Left renal cortex interstitium (tissue), 4 donors: ENCODE measurements at regions not wholly inside any gene's neighbourhood (a gene's known extent, or its start where the extent isn't known, plus 50 kb on each side); places are given as distances from the start of the nearest gene placed in this dataset.

Source experiments
- DNase-seq, 4 donors: peaks; one replicate each; pipeline ENCODE4 v3.0.0-alpha.2; 2013; ENCODE audit warnings: low read depth in 4 of 4, low spot score in 2 of 4, missing footprints in 1 of 4

DNA sequence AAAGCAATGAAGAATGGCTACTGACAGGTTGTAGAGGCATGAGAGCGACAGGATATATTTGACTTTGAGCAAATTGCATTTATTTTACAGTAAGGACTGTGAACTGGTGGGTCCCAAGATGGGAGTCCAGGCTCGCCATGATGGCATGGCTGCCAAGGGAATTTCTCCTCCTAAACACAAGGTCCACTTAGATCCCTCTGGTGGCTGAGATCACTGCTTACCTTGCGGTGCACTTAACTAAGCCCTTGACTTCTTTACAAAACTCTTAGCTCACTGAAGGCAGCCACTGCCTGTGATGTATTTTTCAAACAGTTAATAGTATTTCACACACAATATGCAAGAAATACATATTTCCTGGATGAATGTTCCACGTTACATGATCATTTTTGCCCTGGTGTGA is 50.3 kb upstream of the SORBS2 start:
- no peak for DNase-seq

DNA sequence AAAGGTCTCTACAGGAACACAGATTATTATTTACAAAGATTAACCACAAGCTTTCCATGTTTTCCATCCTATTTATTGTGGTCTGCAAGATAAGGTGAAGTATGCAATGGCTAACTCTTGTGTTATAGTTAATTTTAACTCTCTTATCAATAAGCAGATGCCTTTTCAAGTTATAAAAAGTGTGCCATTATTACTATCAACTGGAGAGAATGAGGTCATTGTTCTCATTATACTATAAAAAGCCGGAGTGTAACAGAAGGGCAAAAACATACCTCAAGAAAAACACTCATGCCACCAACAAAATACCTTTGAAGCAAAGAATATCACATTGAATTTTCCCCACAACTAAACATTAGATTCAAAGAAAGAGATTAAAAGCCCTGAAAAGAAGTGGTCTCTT is 52.0 kb upstream of the SORBS2 start:
- DNase-seq, result no peak

DNA sequence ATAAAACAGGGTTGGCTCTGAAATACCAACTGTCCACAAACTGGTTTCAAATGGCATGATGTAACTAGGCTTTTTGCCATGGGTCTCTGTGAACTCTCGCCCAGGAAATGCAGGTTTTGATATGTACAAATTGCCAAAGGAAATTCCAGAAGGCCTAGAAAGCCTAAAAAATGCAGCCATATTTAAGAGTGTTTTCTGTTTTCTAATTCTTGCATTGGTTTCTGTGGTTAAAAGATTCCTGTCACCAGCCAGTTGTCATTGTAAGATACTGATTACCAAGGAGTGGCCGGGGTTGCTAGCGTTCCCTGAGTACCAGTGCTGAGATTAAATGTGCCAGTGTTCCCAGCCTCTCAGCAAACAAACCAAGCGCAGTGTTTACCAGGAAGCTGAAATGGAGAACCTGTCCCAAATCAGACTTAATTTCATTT is 53.9 kb upstream of the SORBS2 start:
- DNase-seq, result no peak

DNA sequence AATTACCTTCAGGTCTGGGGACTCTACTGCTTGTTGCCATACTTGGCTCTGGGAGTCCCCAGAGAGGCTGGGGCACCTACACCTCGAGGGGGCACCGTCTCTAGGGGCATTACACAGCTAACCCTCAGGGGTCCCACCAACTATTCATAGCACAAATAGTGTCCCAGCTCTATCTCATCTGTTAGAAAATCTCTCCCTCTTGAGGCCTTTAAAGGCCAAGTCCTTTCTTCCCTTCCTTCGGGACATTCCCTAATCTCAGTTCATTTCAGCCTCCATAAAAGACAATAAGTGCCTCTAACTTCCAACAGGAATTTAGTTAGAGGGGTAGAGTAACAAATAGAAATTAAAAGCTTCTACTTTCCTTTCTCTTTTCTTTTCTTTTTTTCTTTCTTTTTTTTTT is 55.8 kb upstream of the SORBS2 start:
- DNase-seq, result no peak

DNA sequence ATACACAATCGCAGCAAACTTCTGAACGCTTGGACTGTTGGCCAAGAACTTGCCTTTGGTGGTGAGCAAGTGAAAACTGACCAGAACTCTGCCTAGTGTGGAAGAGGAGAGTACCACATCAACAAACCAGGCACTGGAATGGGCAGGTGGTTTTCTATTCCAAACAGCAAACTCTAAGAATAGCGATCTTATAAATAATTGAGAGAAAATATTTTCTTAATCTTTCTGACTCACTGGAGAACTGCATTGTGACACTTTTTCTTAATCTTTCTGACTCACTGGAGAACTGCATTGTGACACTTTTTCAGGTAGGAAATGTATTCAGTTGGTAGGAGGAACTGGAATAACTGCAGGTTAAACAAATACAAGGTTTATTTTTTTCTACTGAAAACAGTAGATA is 57.0 kb upstream of the SORBS2 start:
- DNase-seq, result no peak

DNA sequence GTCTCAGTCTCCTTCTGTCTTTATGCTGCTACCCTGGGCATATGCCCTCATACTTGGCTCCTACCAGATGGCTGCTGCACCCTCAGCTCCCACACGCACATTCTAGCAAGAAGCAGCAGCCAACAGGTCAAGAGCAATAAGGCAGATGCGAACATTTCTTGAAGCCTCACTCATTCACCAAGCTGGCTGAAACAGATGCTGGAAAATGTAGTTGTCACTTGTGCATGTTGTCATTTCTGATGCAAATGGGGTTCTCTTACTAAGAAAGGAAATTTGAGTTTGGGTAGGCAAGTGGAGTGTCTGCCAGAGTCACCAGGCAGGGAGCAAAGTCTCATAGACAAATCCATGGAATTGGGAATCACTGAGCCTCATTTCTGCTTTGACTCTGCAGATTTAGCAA is 57.4 kb upstream of the SORBS2 start:
- DNase-seq, result no peak

DNA sequence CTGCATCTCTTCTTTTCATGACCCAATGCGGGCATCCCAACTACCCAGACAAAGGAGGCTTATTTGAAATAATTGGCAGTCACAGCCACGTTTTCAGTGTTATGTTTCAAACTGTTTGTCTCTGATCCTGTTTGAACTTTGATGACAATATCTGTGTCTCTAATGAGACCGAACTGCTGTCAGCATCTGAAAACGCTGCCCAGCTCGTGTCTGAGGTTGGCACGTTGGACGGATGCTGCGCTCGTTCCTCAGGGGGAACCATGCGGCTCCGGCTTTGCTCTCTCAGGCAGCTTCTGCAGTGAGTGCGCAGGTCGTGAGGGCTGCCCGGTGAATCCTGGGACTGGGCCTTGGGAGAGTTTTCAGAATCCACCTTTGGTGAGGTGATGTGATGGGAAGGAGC is 58.4 kb upstream of the SORBS2 start:
- no peak for DNase-seq

DNA sequence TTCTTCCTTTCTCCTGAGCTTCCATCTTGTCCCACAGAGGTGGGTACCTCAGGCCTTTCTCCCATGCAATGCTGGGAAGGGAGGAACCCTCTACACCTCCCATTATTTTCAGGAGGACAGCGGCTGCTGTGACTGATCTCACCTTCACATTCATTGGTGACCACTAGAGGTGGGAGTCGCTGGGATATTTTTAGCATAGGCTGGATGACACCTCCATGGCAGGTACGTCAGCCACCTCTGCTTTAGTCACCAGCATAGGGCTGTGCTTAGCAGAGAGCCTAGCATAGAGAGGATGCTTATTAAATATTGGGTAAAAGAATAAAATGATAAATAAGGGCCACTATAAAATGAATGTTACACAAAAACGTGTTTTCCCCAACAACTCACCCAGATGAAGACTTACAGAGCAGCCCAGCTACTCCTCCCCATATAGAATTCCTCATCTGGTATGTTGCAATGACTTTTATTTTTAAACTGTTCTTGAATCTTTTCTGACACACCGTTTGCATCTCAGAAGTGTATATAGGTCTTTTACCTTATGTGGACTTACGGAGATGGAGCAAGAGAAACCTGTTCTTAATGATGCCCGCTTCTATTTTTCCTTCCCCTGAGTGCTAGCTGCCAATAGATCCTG is 60.9 kb upstream of the SORBS2 start:
- DNase-seq, result no peak

DNA sequence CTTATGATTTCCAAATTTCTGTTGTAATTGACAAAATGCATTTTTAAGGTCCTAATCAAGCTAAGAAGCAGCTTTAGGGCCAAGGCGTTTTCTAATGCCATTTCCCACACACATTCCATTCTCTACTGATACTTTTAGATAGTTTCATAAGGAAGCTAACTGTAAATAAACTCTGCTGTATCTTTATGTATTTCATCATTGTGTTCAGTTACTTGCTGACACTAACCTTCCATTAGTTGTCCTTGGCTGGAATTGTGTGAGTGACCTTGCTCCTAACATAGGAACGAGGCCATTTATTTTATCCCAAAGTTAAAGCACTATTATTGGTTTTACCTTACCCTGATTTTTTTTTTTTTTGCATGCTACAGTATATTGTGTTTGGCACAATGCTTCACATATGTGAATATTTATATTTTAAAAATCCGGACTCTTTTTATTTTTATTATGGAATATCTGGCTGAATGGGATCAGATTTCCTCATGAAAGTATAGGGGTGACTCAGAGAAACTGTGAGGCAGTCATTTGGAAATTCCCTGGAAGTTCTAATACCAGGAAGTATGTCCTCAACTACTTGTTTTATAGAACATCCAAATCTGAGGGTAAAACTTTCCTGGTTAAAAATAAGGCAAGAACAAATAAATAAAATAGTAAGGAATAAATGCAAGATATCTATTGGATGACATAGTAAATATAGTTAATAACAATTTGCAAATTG is 62.7 kb upstream of the SORBS2 start:
- no peak for DNase-seq

DNA sequence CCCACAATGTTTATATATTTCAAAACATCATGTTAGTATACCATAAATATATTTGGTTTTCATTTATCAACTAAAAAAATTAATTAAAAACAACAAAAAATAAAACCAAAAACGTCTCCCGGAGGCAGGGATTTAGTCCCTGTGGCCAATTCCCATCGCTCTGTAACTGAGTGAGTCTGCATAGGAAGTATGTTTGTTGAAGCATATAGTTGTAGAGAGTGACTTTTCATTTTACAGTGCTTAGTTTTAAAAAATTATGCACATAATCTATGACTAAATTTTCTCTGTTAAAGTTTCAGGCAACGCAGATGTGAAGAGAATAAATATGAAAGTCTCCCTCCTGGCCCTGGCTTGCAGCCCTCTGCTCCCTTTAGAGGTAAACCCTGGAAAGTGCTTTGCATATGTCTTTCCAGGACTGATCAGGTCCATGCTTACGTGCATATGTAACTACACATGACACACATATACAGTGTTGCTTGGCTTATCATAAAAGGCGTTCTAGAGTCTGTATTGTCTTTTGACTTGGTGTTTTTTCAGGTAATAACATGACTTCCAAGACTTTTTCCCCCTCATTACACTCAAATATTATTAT is 63.4 kb upstream of the SORBS2 start:
- DNase-seq, result no peak

DNA sequence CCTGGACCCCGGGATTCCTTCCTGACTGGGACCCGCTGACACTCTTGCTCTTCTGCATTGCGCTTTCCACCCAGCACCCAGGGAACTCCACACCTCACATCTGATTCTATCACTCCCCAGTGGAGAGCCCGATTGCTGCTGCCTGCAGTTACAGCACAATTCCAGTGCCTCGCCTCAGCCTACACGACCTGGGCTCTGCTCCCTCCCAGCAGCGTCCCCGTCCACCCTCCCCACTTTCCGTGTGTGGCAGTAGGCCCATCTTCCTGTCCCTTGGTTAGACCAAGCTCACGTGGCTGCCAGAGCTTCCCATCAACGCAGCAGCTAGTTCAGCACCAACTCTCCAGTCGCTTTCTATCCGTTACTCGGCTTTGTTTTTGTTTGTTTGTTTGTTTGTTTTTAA is 66.6 kb upstream of the SORBS2 start:
- no peak for DNase-seq

DNA sequence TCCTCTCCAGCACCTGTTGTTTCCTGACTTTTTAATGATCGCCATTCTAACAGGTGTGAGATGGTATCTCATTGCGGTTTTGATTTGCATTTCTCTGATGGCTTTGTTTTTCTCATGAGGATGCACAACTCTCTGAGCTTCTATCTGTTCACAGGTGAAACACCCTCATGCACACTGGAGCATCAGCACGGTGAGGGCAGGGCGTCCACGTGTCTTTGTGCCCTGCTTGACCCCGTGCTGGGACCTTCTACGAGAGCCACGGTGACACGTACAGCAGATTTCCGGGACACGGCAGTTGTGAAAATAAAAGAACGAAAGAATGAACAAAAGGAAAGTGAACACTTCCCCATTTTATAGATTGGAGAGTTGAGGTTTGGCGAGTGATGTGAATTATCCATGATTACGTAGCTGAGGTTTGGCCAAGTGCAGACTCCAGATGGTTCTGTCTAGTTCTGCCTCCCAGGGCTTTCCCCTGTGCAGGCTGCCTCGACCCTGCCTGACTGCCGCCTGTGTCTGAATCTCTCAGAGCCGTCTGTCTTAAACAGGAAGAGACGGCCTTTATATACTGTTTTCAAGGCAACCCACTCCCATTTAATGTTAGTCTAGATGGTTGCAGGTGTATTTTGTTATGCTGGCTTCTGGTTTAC is 67.8 kb upstream of the SORBS2 start:
- DNase-seq, result no peak

DNA sequence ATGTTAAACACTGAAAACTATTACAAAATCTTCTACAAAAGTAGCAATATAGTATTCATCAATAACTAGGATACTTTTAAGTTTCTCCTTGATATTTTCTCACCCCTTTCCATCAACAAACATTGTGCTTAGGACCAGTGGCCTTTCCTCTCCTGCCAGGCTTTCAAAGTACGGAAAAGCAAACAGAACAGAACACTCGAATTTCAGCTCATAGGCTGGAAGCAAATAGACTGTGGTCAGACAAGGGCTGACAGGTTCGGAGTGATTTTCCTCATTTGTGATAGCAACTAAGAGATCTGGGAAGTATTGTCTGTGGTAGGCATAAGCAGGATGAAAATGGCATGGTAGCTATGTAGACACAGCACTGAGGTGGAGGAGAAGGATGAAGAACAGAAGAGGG is 68.6 kb upstream of the SORBS2 start:
- DNase-seq, result no peak

DNA sequence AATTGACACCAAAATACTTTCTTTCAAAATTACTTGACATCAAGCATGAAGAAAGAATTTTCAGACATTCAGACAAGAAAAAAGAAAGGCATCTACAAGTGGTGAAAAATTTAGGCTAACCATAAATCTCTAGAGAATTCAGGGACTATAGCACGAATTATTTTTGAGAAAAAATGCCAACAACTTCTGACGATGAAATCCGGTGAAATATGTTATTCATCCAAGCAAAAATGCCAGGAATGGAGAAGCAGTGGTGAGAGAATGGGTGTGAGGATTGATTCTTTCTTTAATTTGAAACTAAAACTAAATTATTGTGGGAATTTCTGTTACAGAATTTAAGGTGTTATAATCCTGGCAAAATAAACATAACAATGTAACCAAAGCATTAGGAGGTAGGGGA is 69.4 kb upstream of the SORBS2 start:
- DNase-seq, result no peak

DNA sequence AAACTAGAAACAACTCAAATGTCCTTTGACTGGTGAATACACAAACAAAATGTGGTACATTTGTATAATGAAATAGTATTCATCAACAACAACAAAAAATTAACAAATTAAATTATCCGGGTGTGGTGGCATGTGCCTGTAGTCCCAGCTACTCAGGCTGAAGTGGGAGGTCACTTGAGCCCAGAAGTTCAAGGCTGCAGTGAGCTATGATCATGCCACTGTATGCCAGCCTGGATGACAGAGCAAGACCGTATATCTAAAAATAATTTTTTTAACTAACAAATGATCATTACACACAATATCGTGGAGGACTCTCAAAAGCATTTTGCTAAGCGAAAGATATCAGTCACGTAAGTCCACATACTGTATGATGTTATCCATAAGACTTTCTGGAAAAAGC is 71.6 kb upstream of the SORBS2 start:
- no peak for DNase-seq

DNA sequence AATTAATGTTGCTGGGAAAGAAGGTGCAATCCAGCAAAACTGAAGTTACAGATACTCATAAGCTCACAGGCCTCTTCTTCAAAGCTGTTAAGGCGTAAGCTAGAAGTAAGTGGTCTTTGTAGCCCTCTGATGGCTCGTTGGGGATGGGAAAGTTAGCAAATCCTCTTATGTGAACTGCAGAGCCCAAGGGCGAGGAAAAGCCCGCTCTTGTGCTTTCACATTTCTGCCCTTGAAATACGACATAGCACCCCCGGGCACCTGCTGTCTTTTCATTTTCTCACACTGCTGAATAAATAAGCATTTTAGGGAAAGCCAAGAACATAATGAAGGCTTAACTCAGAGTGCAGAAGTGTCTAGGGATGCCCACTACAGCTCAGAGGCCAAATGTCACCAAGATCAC is 73.1 kb upstream of the SORBS2 start:
- no peak for DNase-seq

DNA sequence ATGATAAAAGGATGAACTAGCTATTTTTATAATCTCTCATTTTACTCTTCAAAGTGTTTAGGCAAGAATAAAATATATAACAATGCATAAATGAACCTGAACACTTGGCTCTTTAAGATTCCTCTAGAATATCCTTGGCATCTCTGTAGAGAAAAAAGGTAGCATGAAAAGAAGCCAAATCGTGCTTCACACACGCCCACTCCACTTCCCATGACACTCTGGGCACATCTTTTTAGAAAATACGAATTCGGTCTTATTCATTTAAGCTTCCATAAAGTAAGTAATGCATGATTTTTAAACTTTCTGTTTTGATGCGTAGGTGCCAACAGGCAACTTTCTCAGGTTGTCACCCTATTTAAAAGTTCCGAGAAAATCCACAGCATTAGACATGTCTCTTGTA is 73.6 kb upstream of the SORBS2 start:
- no peak for DNase-seq

DNA sequence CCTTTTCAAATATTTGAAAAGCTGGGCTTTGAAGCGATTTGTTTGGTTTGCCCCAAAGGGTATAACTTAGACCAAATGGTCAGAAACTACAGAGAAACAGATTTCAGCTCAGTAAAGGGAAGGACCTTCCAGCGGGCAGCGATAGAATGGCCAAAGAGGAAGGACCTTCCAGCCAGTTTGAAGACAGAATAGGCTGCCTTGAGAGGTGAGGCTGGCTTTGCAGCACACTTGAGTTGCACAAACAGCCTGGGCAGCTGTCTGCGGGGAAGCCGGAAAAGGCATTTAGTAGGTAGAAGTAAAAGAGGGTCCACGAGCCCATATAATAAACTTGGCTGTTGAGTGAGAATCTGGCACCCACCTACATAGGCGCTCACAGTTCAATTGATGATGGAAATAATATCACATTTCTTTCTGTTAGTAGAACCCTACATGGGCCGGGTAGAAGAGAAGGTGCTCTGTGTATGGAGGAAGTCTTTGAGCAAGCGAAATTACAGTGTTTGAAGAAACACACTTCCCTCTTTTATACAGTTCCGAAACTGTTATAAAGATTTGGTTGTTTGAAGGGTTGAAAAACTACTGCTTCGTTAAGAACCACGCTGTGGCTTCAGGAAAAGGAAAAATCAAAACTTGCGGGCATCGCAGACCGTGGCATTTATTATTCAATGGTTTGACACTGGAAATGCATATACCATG is 75.0 kb upstream of the SORBS2 start:
- no peak for DNase-seq

DNA sequence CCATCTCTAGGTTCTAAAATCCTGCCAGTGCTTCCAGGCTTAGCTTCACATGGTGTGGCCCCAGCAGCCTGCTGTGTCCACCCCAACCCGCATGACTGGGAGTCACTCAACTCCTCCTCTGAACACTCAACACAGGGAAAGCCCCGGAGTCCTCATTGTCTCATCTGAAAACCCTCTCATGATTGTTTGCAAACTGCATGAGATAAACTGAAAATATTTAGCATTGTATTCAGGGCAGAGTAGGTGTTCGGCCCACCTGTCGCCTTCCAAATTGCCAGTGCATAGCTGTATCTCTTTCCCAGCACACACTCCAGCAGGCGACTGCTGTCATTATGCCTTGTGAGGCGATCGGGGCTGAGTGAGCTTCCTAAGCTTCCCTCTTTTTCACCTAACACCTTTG is 76.7 kb upstream of the SORBS2 start:
- DNase-seq, result no peak

DNA sequence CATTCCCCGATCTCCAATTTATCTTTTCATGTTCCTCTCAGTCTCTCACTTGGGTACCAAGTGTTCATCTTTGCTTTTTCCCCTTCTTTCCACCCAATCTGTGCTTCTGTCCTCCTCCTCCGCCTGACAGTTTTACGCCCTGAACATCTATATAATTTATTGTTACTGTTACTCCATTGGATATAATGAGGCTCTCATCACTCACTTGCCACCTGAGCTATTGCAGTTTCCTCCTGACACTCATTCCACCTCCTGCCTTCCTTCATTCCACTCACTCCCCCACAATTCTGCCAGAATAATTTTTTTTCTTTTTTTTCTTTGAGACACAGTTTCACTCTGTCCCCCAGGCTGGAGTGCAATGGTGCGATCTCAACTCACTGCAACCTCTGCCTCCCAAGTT is 77.6 kb upstream of the SORBS2 start:
- DNase-seq, result no peak

DNA sequence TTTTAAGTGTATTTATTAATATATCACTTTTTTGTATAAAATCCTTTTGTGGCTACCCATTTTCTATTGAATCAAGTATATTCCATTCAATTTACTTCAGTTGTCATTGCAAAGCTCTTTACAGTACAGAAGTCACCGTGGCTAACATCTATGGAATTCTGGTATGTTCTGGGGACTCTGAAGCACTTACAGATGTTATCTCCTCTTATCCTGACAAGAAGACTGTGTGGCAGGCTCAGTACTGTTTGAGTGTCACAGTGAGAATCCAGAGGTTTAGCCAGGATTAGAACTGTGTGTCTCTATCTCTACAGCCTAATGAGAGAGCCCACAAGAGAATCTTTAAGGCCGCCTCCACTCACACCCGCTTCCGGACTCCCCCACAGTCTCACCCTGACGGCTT is 78.2 kb upstream of the SORBS2 start:
- DNase-seq, result no peak
